ENCODE measurements at regions not wholly inside any gene's neighbourhood (a gene's known extent, or its start where the extent isn't known, plus 50 kb on each side); places are given as distances from the start of the nearest gene placed in this dataset.

GRCh38 chr13:89749888-89750287 is 1597.6 kb upstream of the MIR17HG start:
- no peak overlapping the region for H3K27ac Mint-ChIP-seq
- no peaks in the 10 kb centered on the region for H3K4me1 Mint-ChIP-seq (ENCODE audit: low read depth in 2 of 2)
- no peaks in the 10 kb centered on the region for H3K36me3 Mint-ChIP-seq
- H3K27me3 Mint-ChIP-seq, result no peaks in the 10 kb centered on the region
- peaks cover 15% of the 10 kb centered on the region for H3K9me3 Mint-ChIP-seq
- DNase-seq (ENCODE audit: low spot score), result no peak
- H3K4me3 Mint-ChIP-seq, result no peak overlapping the region
- ATAC-seq, result no peak

GRCh38 chr13:89750371-89750770 is 1597.1 kb upstream of the MIR17HG start:
- Mint-ChIP-seq H3K36me3 (no peaks in the 10 kb centered on the region), H3K27me3 (no peaks in the 10 kb centered on the region), H3K9me3 (peaks cover 15% of the 10 kb centered on the region), H3K4me1 (ENCODE audit: low read depth in 2 of 2) (no peaks in the 10 kb centered on the region), H3K4me3 (no peak overlapping the region), H3K27ac (no peak overlapping the region)
- ATAC-seq (no peak), DNase-seq (ENCODE audit: low spot score) (no peak)

- H3K27ac Mint-ChIP-seq, result no peak overlapping the region
- no peaks in the 10 kb centered on the region for H3K36me3 Mint-ChIP-seq
- no peak overlapping the region for H3K4me3 Mint-ChIP-seq
- no peaks in the 10 kb centered on the region for H3K27me3 Mint-ChIP-seq
- H3K9me3 Mint-ChIP-seq, result peaks cover 12% of the 10 kb centered on the region
- no peak for ATAC-seq
- DNase-seq (ENCODE audit: low spot score), result no peak
- no peaks in the 10 kb centered on the region for H3K4me1 Mint-ChIP-seq (ENCODE audit: low read depth in 2 of 2)
These were observed 1596.0 kb upstream of the MIR17HG start for GRCh38 chr13:89751432-89751930.

GRCh38 chr13:89752394-89752793 is 1595.1 kb upstream of the MIR17HG start:
- peaks cover 11% of the 10 kb centered on the region for H3K9me3 Mint-ChIP-seq
- DNase-seq (ENCODE audit: low spot score), result no peak
- no peaks in the 10 kb centered on the region for H3K4me1 Mint-ChIP-seq (ENCODE audit: low read depth in 2 of 2)
- no peaks in the 10 kb centered on the region for H3K27me3 Mint-ChIP-seq
- no peak overlapping the region for H3K4me3 Mint-ChIP-seq
- no peak overlapping the region for H3K27ac Mint-ChIP-seq
- ATAC-seq, result no peak
- H3K36me3 Mint-ChIP-seq, result no peaks in the 10 kb centered on the region

- DNase-seq (ENCODE audit: low spot score), result no peak
- no peaks in the 10 kb centered on the region for H3K4me1 Mint-ChIP-seq (ENCODE audit: low read depth in 2 of 2)
These were observed 1591.6 kb upstream of the MIR17HG start for GRCh38 chr13:89755729-89756492.

GRCh38 chr13:89763005-89763404 is 1584.5 kb upstream of the MIR17HG start:
- no peaks in the 10 kb centered on the region for H3K27me3 Mint-ChIP-seq
- peaks cover 14% of the 10 kb centered on the region for H3K9me3 Mint-ChIP-seq
- no peak overlapping the region for H3K27ac Mint-ChIP-seq
- no peak overlapping the region for H3K4me3 Mint-ChIP-seq
- DNase-seq (ENCODE audit: low spot score) (no peak), ATAC-seq (no peak)
- no peaks in the 10 kb centered on the region for H3K36me3 Mint-ChIP-seq
- H3K4me1 Mint-ChIP-seq (ENCODE audit: low read depth in 2 of 2), result no peaks in the 10 kb centered on the region

More at GRCh38 chr13:89755729-89756492, 1591.6 kb upstream of the MIR17HG start:
- no peaks in the 10 kb centered on the region for H3K27me3 Mint-ChIP-seq
- no peak overlapping the region for H3K4me3 Mint-ChIP-seq
- no peak for ATAC-seq
- H3K36me3 Mint-ChIP-seq, result no peaks in the 10 kb centered on the region
- H3K27ac Mint-ChIP-seq, result no peak overlapping the region
- H3K9me3 Mint-ChIP-seq, result peaks cover 11% of the 10 kb centered on the region

GRCh38 chr13:89783221-89783755 is 1564.2 kb upstream of the MIR17HG start:
- Mint-ChIP-seq H3K9me3 (peaks cover 4% of the 10 kb centered on the region), H3K27ac (no peak overlapping the region), H3K4me3 (no peak overlapping the region), H3K36me3 (no peaks in the 10 kb centered on the region), H3K4me1 (ENCODE audit: low read depth in 2 of 2) (no peaks in the 10 kb centered on the region), H3K27me3 (no peaks in the 10 kb centered on the region)
- ATAC-seq (no peak), DNase-seq (ENCODE audit: low spot score) (no peak)

- Mint-ChIP-seq H3K36me3 (no peaks in the 10 kb centered on the region), H3K4me3 (no peak overlapping the region), H3K27me3 (no peaks in the 10 kb centered on the region), H3K9me3 (peaks cover 7% of the 10 kb centered on the region), H3K27ac (no peak overlapping the region), H3K4me1 (ENCODE audit: low read depth in 2 of 2) (no peaks in the 10 kb centered on the region)
- DNase-seq (ENCODE audit: low spot score), result no peak
- peak in 1 of 2 donors; percentile 31 for ATAC-seq
These were observed 1563.2 kb upstream of the MIR17HG start for GRCh38 chr13:89784161-89784809.

- H3K4me3 Mint-ChIP-seq, result no peak overlapping the region
- no peak for DNase-seq (ENCODE audit: low spot score)
- H3K27me3 Mint-ChIP-seq, result no peaks in the 10 kb centered on the region
- ATAC-seq, result no peak
- no peaks in the 10 kb centered on the region for H3K4me1 Mint-ChIP-seq (ENCODE audit: low read depth in 2 of 2)
- peaks cover 8% of the 10 kb centered on the region for H3K9me3 Mint-ChIP-seq
- no peak overlapping the region for H3K27ac Mint-ChIP-seq
- no peaks in the 10 kb centered on the region for H3K36me3 Mint-ChIP-seq
These were observed 1561.0 kb upstream of the MIR17HG start for GRCh38 chr13:89786531-89786930.

- Mint-ChIP-seq H3K27ac (no peak overlapping the region), H3K4me3 (no peak overlapping the region)
These were observed 1556.8 kb upstream of the MIR17HG start for GRCh38 chr13:89790696-89791095.

GRCh38 chr13:89791971-89792630 is 1555.4 kb upstream of the MIR17HG start:
- DNase-seq (ENCODE audit: low spot score) (no peak), ATAC-seq (no peak)
- Mint-ChIP-seq H3K4me1 (ENCODE audit: low read depth in 2 of 2) (no peaks in the 10 kb centered on the region), H3K9me3 (peaks cover 19% of the 10 kb centered on the region), H3K27ac (no peak overlapping the region), H3K4me3 (no peak overlapping the region), H3K36me3 (no peaks in the 10 kb centered on the region), H3K27me3 (no peaks in the 10 kb centered on the region)

More at GRCh38 chr13:89790696-89791095, 1556.8 kb upstream of the MIR17HG start:
- ATAC-seq (no peak), DNase-seq (ENCODE audit: low spot score) (no peak)
- no peaks in the 10 kb centered on the region for H3K36me3 Mint-ChIP-seq
- no peaks in the 10 kb centered on the region for H3K27me3 Mint-ChIP-seq
- no peaks in the 10 kb centered on the region for H3K4me1 Mint-ChIP-seq (ENCODE audit: low read depth in 2 of 2)
- peaks cover 12% of the 10 kb centered on the region for H3K9me3 Mint-ChIP-seq

- Mint-ChIP-seq H3K4me1 (ENCODE audit: low read depth in 2 of 2) (no peaks in the 10 kb centered on the region), H3K9me3 (peaks cover 14% of the 10 kb centered on the region), H3K27ac (no peak overlapping the region), H3K36me3 (no peaks in the 10 kb centered on the region), H3K27me3 (no peaks in the 10 kb centered on the region), H3K4me3 (no peak overlapping the region)
- no peak for ATAC-seq
- no peak for DNase-seq (ENCODE audit: low spot score)
These were observed 1551.3 kb upstream of the MIR17HG start for GRCh38 chr13:89796196-89796595.

- Mint-ChIP-seq H3K4me3 (no peak overlapping the region), H3K36me3 (no peaks in the 10 kb centered on the region), H3K27me3 (no peaks in the 10 kb centered on the region), H3K4me1 (ENCODE audit: low read depth in 2 of 2) (no peaks in the 10 kb centered on the region), H3K27ac (no peak overlapping the region), H3K9me3 (peaks cover 19% of the 10 kb centered on the region)
- DNase-seq (ENCODE audit: low spot score) (no peak), ATAC-seq (no peak)
These were observed 1543.6 kb upstream of the MIR17HG start for GRCh38 chr13:89803839-89804238.

- Mint-ChIP-seq H3K27ac (no peak overlapping the region), H3K4me1 (ENCODE audit: low read depth in 2 of 2) (no peaks in the 10 kb centered on the region), H3K9me3 (peaks cover 24% of the 10 kb centered on the region), H3K36me3 (no peaks in the 10 kb centered on the region), H3K4me3 (no peak overlapping the region), H3K27me3 (no peaks in the 10 kb centered on the region)
- ATAC-seq, result no peak
- DNase-seq (ENCODE audit: low spot score), result no peak
These were observed 1540.9 kb upstream of the MIR17HG start for GRCh38 chr13:89806594-89806993.

Data from natural killer cell treated with Interleukin-12 subunit alpha and Interleukin-12 subunit beta and Interleukin-15 and Interleukin-18, amount 100 ng/mL, for 72 hours (primary cell).